ENCODE measurements at regions not wholly inside any gene's neighbourhood (a gene's known extent, or its start where the extent isn't known, plus 50 kb on each side); places are given as distances from the start of the nearest gene placed in this dataset.
"Not testable (repeated sequence)": the region's sequence is repeated elsewhere in the genome, so short reads cannot be mapped to it uniquely, and the experiment has no call there.

DNA sequence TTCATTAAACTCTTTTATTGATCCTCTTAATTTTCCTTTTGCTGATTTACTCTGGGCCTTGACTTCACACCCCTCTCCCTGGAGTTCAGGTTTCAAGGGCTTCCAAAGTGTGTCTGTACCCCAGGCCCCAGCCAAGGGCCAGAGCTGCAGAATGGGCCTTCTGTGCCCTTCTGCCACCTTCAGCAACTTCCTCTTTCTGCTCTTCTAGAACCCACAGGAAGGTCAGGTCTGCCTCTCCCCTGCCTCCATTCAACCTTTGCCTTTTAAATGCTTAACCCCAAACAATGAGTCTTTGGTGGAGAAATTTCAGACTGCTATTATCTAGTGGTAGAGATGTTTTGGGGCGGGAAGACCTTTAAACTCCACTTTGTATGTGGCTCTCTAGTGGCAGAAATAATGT is 63.1 kb downstream of the TSN start:
- no peak for DNase-seq (ENCODE audit: low spot score)

DNA sequence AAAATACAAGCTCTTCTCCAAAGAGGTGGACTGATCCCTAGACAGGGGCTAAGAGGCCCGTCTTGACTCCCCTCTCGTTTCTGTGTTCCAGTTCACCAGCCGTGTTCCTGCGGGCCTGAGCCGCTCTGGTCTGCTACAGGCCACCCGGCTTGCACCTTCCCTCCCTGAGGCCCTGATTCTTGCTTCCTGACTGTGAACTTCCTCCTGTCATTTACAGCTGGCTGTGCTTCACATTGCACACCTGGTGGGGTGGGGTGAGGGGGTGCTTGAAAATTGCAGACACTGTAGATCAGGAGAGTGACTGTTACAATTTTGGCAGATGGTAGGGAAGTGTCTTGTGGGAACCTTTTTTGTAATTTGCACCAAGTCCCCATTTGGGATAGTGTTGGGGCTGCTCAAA is 64.4 kb downstream of the TSN start:
- no peak for DNase-seq (ENCODE audit: low spot score)

- no peak for DNase-seq (ENCODE audit: low spot score)
Observed at GRCh38 chr2:121821476-121822158, 66.2 kb downstream of the TSN start.

- no peak for DNase-seq (ENCODE audit: low spot score)
Observed at GRCh38 chr2:121824264-121824663, 68.8 kb downstream of the TSN start.

- DNase-seq (ENCODE audit: low spot score): no peak
Observed at GRCh38 chr2:121825003-121825950, 69.8 kb downstream of the TSN start.

DNA sequence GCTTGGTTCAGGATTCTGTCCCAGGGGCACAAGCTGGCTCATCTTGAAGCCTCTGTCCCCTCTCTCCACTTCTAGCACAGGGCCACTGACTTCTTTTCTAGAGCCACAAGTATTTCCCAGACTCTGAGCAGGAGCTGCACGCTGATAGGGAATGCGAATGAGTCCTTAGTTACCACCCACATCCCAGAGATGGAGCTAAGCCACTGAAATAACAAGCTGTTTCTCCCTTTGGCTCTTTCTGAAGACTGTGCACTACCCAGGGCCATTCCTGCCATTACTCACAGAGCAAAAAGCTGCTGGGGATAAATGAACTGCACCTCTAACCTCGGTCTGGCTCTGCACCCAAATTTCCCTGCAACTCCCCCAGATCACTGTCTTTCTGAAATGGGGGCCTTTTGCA is 70.6 kb downstream of the TSN start:
- DNase-seq (ENCODE audit: low spot score): peak; percentile 23

DNA sequence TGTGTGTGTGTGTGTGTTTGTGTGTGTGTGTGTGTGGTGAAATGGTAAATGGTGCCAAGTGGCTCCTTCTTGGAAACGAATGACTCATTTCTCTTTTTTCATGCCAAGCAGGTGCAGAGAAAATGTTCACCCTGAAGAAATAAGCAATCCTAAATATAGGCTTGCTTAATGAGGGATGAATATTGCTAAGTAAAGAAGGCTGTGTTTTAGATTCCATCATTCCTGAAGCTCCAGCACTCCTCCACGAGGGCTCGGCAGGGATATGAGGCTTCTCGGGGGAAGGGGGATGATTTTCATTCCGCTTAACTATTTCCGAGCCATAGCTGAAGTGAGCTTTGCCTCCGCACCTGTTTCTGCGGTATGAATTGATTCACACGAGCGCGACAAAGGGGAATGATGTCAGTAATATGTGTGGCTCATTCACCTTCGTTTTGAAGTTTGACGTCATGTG is 72.9 kb downstream of the TSN start:
- DNase-seq (ENCODE audit: low spot score): no peak

DNA sequence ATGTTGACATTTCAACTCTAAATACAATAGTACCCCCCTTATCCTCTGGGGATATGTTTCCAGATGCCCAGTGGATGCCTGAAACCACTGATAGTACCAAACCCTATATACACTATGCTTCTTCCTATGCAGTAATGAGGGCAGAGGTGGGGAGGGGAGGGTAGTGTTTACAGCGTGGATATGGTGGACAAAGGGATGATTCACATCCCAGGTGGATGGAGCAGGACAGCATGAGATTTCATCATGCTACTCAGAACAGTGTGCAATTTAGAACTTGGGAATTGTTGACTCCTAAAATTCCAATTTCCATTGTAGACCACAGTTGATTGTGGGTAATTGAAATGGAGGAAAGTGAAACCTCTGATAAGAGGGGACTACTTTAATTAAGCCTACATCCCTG is 75.4 kb downstream of the TSN start:
- no peak for DNase-seq (ENCODE audit: low spot score)

- peak; percentile 33 for DNase-seq (ENCODE audit: low spot score)
Observed at GRCh38 chr2:121831841-121832240, 76.4 kb downstream of the TSN start.

DNA sequence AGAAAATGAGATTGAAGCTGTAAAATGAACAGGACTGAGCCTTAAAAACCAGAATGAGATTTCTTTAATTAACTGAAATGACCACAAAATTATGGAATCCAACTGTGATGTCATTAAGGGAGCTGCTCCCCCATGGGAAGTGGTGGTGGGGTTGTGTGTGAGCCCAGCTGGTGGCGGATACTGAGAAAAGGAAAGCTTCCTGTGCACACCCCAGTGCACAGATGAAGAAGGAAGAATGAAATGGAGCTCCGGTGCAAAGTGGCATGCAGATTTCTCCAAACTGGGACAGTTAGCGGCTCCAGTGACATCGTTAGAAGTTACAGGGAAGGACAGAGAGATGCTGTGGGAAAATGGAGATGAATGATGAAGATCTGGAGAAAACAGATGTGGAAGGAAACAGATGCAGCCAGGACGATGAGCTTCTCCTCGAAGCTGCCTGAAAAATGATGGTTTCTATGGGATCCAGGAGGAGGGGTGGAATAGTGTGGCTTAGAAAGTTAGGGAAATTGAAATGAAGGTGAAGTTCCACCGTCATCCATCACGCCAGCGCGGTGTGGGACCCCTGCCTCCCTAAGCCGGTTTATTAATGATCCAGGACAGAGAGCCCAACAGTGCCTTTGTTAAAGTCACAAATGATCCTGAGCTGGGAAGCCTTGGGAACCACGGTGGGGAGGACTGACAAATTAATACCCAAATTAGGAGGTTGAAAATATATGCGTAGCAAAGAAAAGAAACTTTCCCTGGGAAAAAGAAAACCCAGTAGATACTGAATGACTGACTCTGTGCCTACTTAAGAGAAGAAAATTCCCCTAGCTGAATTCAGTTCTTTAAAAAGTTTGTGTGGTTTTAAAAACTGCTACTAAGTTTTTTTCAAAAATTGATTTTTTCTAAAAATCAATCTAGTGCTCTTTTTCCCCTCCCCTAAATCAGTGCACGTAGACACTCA is 77.2 kb downstream of the TSN start:
- no peak for DNase-seq (ENCODE audit: low spot score)

DNA sequence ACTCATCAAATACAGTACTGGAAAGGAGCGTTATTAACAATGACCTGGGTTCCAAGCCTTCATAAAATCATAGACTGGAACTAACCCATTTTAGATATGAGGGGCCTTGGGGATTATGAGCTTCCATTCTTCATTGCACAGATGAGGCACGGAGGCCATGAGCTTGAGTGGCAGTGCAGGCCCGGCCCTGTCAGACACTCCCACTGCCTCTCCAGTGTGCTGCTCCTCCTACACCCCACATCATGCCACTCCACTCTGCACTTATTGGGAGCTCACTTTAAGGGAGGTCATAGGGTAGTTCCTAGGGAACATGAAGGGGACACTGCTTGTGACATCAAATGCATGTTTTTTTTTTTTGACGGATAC is 77.9 kb downstream of the TSN start:
- DNase-seq (ENCODE audit: low spot score): no peak

- no peak for DNase-seq (ENCODE audit: low spot score)
Observed at GRCh38 chr2:121836611-121837010, 81.2 kb downstream of the TSN start.

DNA sequence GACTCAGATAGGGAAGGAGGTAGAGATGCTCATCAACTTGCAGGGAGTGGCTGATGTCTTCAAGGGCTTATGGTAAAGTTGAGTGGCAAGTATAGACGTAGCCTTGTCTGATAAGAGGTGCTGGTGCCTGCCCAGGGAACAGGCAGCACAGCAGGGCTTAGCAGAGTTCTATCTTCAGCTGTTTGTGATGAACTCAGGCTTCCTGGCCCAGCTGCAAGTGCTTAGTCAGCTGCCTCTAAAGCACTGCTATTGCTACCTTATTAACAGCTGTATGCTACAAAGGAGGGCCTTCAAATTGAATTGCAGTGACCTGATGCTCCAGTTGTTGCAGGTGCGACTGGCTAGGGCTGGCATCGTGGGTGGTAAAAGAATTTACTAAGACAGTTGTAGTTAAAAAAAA is 82.1 kb downstream of the TSN start:
- peak; percentile 19 for DNase-seq (ENCODE audit: low spot score)

DNA sequence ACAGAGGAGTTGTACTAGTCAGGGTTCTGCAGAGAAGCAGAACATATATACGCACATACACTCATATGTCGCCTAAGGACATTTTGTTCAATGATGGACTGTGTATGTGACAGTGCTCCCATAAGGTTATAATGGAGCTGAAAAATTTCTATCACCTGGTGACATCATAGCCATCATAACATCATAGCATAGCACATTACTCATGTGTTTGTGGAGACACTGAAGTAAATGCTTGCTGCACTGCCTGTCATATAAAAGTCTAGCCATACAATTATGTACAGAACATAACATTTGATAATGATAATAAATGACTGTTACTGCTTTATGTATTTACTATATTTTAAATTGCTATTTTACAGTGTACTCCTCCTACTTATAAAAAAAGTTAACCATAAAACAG is 83.1 kb downstream of the TSN start:
- no peak for DNase-seq (ENCODE audit: low spot score)

DNA sequence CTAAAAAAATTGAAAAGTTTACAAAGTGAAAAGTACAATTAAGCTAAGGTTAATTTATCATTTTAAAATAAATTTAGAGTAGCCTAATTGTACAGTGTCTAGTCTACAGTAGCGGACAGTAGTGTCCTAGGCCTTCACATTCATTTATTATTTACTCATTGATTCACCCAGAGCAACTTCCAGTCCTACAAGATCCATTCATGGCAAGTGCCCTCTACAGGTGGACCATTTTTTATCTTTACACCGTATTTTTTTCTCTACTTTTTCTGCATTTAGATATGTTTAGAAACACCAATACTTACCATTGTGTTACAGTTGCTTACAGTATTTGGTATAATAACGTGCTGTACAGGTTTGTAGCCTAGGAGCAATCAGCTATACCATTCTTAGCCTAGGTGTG is 84.1 kb downstream of the TSN start:
- DNase-seq (ENCODE audit: low spot score): no peak

GRCh38 chr2:121849236-121849635 is 93.8 kb downstream of the TSN start:
- DNase-seq (ENCODE audit: low spot score): no peak

DNA sequence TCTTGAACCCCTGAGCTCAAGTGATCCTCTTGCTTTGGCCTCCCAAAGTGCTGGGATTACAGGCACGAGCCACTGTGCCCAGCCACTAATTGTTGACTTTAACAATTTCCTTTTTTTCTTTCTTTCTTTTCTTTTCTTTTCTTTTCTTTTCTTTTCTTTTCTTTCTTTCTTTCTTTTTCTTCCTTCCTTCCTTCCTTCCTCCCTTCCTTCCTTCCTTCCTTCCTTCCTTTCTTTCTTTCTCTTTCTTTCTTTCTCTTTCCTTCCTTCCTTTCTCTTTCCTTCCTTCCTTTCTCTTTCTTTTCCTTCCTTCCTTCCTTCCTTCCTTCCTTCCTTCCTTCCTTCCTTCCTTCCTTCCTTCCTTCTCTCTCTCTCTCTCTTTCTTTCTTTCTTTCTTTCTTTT is 97.7 kb downstream of the TSN start:
- not testable (repeated sequence) for DNase-seq (ENCODE audit: low spot score)

- no peak for DNase-seq (ENCODE audit: low spot score)
Observed at GRCh38 chr2:121855510-121855909, 100.1 kb downstream of the TSN start.

DNA sequence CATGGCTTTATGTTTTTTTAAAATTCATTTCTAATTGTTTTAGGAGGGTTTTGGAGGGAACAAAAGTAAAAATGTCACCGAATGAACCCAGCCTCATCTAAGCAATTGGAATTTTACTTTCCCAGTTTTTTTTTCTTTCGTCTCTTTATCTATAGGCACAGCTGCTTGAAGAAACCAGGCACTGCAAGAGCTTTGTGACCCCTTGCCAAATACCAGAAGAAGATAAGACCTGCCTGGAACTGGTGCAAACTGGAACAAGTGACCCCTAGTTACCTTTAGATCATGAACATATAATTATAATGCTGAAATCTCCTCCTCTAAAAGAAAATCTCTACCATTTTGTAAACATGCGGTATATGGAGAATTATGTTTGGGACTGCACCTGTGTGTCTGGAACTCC is 100.9 kb downstream of the TSN start:
- no peak for DNase-seq (ENCODE audit: low spot score)

DNA sequence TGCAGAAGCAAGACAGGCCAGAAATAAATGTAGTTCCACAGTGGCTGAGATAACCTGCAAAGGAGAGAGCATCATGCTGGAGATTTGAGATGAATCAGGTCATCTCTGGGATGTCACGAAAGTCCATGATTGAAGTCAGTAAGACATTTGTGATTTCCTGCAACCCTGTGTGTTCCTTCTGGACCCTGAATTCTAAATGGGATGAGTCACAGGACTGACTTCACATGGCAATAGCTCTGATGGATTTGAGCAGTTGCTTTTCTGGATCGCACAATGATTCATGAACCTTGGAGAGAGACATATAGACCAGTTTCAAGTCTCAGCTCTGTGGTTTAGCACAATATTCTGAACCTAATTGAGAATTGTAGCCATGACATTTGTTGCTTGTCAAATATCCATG is 102.9 kb downstream of the TSN start:
- DNase-seq (ENCODE audit: low spot score): no peak

DNA sequence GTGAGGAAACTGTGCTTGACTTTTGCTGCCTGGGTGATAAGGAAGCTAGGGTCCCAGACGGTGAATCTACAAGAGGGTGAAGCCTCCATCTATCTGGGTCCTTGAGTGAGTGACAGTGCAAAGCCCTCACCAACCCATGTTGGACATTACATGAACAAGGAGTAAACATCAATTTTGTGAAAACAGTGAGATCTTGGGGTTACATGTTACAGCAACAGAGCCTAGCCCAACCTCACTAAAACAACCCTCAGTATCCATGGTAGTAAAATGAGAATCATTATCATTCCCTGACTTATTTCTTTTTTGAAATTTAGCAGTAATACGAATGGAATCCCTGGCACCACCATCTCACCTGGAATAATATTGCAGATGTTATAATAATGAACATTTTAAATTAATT is 103.4 kb downstream of the TSN start:
- no peak for DNase-seq (ENCODE audit: low spot score)

GRCh38 chr2:121860033-121860757 is 104.7 kb downstream of the TSN start:
- peak; percentile 86 for DNase-seq (ENCODE audit: low spot score)
